AG20443 (cell line): ENCODE measurements at regions not wholly inside any gene's neighbourhood (a gene's known extent, or its start where the extent isn't known, plus 50 kb on each side); places are given as distances from the start of the nearest gene placed in this dataset.

ENCODE experiments used
- DNase-seq: peaks from one replicate; pipeline ENCODE4 v3.0.0; 2012; ENCODE audit warnings: low spot score, mixed read lengths

GRCh38 chr2:128493880-128494279, 175.2 kb upstream of the HS6ST1 start:
- DNase-seq: no peak

GRCh38 chr2:128494307-128494639, 175.6 kb upstream of the HS6ST1 start:
- no peak for DNase-seq

DNA sequence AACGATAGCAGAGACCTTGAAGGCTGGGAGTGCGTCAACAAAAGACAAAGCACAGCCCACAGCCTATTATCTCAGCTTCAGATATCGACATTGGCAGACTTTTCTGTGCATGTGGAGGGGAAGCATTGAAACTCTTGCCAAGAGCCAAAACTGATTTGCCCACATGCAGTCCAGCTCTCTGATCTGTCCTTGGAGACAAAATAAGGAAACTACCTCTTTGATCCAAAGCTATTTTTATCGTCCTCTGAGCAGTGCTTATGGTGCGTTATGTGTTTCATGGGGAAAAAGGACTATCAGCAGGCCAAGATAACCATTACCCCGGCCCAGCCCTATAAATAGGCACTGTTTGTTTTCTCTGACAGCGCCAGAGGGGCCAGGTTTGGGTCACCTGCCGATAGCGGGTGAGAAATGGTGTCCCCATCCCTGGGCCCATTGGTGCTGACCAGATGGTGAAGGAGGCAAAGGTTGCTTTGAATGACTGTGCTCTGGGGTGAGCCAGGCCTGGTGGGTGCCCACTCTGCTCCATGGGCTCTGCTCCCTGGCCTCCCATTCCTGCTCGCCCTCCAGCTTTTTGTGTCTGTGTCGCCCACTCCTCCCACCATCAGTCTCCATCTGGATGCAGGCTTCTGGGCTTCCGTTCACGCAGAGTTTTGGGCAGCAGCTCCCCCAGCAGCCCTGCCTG, 176.1 kb upstream of the HS6ST1 start:
- no peak for DNase-seq

GRCh38 chr2:128495996-128496547, 177.4 kb upstream of the HS6ST1 start:
- no peak for DNase-seq

DNA sequence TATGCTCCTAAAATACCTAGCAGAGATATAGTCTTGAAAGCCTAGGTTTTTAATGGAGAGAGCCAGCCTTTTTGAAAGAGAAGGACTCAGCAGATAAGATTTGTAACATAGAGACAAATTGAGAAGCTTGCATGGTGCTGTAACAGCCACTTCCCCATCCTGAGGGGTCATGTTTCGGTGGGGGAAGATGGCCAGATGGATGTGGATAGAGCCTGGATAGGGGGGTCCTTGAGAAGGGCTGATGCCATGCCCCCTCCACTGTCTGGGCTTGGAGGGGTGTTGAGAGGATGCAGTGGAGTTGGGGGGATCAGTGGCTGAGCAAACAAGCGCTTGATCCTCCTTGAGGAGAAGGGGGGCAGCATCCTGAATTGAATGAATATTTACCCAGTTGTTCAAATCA, 178.0 kb upstream of the HS6ST1 start:
- no peak for DNase-seq

GRCh38 chr2:128497461-128497860, 178.8 kb upstream of the HS6ST1 start:
- DNase-seq: no peak

- no peak for DNase-seq
Observed at GRCh38 chr2:128498086-128498485, 179.4 kb upstream of the HS6ST1 start.

GRCh38 chr2:128498589-128498988, 179.9 kb upstream of the HS6ST1 start:
- no peak for DNase-seq

- DNase-seq: no peak
Observed at GRCh38 chr2:128499367-128500137, 180.9 kb upstream of the HS6ST1 start.

- no peak for DNase-seq
Observed at GRCh38 chr2:128500138-128500800, 181.6 kb upstream of the HS6ST1 start.

- DNase-seq: no peak
Observed at GRCh38 chr2:128501006-128501690, 182.5 kb upstream of the HS6ST1 start.

DNA sequence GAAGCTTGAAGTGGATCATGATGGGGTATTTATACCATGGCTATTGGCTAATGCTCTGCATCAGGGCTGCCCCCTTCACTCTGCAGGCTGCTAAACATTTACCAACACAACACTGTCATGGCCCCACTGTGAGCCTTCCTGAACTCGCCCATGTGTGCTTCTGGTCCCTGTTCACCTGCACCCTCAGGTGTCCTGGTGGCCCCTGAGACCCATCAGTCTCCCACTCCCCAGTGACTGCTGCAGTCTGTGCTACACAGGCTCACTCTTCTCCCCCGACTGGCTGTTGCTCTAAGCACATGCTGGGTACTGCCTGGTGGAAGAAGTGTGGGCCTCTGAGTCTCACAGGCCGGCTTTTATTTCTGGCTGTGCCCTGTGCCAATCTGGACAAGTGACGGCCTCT, 183.0 kb upstream of the HS6ST1 start:
- no peak for DNase-seq

DNA sequence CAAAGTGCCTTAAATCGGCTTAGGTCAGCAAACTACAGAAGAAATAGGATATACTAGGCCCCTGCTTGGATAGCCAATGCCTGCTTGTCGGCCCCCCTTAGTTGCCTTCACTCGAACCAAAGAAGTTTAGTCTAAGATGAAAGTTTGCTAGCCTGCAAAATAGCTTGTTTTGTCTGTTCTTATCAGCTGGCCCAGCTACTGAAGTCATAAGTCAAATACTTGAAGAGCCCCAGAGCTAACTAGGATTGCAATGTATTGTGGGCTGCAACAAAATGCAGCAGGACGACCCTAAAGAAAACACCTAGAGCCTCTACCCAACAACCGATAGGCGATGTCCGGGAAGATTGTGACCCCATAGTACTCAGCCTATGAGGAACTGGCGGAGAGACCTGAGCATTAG, 183.5 kb upstream of the HS6ST1 start:
- DNase-seq: no peak

GRCh38 chr2:128502638-128503246, 184.1 kb upstream of the HS6ST1 start:
- no peak for DNase-seq

DNA sequence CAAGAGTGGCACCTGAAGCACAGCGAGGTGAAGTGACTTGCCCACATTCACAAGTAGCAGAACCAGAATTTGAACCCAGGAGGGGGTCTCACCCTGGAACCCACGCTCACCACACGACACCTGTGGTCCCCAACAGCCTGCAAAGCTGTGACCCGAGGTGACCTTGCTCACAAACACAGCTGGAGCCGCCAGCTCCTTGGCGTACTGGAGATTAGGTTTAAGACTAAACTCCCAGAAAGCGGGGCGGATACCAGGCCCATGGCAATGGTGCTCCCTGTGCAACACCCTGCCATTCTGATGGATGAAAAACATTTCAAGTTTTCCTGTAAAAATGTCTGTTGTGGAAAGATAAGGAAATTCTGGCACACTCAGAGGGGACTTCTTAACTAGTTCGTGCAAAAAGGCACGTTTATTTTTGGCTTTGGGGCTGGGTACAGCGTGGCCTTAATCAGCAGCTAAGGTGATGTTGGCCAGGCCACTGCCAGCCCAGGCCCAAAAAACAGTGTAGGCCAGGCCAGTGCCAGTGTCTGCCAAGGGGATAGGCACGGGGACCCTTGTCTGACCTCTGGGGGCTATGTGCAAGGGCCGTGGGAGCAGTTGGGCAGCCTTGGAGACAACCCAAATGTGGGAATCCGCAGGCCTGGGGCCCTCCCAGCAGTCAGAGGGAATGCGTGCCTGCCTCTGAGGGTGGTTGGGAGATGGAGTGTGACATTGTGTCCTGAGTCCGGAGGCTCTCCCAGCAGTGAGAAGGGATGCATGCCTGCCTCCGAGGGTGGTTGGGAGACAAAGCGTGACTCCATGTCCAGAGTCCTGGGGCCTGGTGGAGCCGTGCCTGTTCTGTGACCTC, 185.0 kb upstream of the HS6ST1 start:
- no peak for DNase-seq

DNA sequence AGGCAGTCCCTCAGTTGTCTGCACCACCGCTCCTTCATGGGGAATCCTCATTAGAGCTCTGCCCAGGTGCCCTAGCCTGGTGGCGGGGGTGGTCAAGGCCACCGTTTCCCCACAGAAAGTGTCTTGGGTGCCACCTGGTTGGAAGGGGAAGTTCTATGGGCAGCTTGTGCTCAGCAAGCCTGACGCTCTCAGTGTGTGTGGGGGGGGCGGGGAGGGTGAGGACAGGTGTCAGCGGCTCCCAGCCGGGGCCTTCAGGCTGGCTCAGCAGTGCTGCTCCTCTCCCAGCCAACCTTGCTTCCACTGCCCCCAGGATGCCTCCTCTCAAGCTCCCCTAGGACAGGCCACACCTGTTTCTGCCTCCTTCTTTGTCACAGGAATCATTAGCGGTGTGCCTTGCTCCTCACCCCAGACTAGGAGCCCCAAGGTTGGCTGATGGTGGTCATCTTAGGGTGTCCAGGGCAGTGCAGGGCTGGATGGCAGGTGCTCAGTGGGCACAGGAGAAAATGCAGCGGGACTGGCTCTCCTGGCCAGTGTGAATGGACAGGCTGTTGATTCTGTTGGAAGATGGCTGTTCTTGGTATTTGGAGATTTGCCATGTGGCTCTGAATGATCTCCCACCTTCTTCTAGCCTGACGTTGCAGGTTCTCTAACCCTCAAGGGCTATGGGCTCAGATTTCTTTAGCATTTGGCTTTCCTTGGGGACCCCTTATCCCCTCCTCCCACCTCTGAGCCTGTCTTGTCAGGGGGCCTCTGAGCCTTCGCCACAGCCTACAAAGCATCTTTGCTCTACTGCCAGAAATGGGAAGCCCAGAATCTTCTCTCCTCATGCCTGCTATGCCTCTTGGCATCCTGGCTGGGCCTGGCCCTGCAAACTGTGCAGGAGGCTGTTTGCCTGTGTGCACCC, 185.8 kb upstream of the HS6ST1 start:
- DNase-seq: no peak

DNA sequence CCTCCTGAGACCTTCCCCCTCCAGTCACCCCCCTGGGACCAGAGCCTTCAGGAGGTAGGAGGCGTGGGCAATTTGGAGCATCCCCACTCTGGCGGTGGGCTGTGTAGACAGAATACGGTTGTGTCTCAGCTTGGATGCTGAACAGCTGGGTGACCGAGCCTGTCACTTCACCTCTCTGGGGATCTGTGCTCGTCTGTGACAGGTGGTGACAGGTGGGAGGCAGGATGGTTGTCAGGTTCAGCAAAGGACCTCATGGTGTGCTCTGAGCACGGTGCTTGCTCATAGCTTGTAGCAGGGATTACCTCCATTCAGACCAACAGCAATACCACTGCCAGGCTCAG, 186.5 kb upstream of the HS6ST1 start:
- no peak for DNase-seq

GRCh38 chr2:128505575-128506526, 187.2 kb upstream of the HS6ST1 start:
- DNase-seq: no peak

GRCh38 chr2:128506534-128506933, 187.9 kb upstream of the HS6ST1 start:
- no peak for DNase-seq
